ENCODE measurements at regions not wholly inside any gene's neighbourhood (a gene's known extent, or its start where the extent isn't known, plus 50 kb on each side); places are given as distances from the start of the nearest gene placed in this dataset.

DNA sequence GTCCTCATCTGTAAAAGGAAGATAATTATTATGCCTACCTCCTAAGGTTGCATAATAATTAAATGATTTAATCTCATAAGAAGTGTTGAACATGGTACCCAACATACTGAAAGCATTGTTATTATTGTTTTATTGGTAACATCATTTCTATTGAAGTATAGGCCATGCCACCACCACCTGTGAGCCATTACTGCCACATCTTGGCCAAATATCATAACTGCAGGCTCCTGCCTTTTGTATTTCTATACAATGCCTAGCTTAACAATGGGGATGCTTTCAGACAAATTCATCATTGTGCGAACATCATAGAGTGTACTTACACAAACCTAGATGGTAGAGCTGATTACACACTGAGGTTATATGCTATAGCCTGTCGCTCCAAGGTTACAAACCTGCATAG is 61.1 kb upstream of the NPSR1 start:
- TF ChIP-seq, protein P1, sequence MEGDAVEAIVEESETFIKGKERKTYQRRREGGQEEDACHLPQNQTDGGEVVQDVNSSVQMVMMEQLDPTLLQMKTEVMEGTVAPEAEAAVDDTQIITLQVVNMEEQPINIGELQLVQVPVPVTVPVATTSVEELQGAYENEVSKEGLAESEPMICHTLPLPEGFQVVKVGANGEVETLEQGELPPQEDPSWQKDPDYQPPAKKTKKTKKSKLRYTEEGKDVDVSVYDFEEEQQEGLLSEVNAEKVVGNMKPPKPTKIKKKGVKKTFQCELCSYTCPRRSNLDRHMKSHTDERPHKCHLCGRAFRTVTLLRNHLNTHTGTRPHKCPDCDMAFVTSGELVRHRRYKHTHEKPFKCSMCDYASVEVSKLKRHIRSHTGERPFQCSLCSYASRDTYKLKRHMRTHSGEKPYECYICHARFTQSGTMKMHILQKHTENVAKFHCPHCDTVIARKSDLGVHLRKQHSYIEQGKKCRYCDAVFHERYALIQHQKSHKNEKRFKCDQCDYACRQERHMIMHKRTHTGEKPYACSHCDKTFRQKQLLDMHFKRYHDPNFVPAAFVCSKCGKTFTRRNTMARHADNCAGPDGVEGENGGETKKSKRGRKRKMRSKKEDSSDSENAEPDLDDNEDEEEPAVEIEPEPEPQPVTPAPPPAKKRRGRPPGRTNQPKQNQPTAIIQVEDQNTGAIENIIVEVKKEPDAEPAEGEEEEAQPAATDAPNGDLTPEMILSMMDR (conservative IDR thresholded peaks at IDR 0.05; ENCODE audit: control insufficient read depth, insufficient read depth, low read depth, low read length), result peak; percentile 12
- no peak overlapping the region for H3K4me3 ChIP-seq (ENCODE audit: control insufficient read depth, low read depth, low read length)
- no peak for DNase-seq (ENCODE audit: low read depth)

DNA sequence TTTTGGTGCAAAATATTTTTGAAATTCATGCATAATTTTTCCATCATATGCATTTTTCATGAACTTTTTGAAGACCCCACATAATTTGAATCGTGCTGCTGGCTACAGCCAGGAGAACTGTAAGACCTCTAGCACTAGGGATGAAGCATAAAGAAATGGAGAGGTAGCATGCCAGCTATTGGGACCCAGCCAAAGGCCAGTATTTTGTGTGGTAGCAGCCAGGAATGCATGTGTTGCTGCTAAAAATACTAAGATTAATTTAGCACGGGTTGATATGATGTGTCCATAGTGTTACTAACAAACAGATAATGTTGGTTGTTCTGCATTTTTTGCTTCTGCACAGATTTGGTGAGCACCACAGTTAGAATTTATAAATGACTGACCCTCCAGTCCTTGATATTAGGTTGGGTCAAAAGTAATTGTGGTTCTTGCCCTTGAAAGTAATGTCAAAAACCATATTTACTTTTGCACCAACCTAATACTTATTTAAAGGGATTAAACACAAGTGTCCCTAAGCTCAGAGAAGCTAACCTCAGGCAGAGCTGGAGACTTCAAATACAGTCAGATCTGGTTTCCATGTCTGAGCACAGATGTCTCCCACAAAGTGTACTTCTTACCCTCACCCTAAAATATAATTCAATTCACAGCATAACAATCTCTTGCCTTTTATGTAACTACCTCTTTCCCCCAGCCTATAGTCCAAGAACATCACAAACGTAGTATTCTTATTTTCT is 54.1 kb upstream of the NPSR1 start:
- DNase-seq (ENCODE audit: low read depth), result no peak
- no peak overlapping the region for H3K4me3 ChIP-seq (ENCODE audit: control insufficient read depth, low read depth, low read length)
- TF ChIP-seq, protein P1 (conservative IDR thresholded peaks at IDR 0.05; ENCODE audit: control insufficient read depth, insufficient read depth, low read depth, low read length), result no peak

Data from fibroblast of mammary gland (primary cell).